ENCODE measurements at regions not wholly inside any gene's neighbourhood (a gene's known extent, or its start where the extent isn't known, plus 50 kb on each side); places are given as distances from the start of the nearest gene placed in this dataset.

DNA sequence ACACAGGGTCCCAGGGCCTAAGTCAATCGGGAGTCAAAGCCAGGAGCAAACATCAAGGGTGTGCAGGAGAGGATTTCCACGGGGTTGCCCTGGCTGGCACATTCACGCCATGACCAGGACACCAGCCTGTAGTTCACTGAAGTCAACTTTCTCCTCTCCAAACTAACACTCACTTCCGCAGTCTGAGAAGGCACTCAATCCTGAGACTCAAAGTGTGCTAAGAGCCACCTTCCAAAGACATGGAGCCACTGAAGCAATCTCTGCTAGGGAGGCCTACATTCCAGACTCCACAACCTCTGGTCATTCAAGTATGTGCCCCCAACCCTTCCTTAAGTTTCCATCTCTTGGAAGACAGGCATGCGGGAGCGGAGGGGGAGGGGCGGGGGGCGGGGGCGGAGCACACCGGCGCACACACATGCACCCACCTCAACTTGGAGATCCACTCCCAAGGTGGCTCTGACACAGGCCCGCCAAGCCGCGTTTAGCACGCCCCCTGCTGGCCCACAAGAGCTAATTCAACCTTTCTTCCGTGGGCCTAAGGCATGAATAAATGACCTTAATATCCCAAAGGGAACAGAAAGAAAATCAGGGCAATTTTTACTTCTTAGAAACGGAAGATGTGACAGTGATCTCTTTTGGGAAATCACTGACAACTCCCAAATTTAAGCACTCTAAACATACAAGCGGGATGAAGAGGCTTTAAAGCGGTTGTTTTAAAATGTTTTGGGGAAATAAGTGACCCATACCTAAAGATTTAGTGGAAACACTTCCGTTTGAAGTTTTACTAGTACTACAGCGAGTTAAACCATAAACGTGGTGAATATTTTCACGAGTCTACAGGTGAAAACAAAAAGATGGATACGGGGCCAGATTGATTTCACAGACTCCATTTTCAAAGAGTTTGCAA, 162.5 kb upstream of the CHRNA7 start:
- Histone ChIP-seq H3K9me3 (replicated peaks) (no peaks in the 10 kb centered on the region), H3K36me3 (no peaks in the 10 kb centered on the region), H3K27ac (no peak overlapping the region), H3K4me1 (no peaks in the 10 kb centered on the region), H3K27me3 (no peaks in the 10 kb centered on the region), H3K4me3 (no peak overlapping the region)
- DNase-seq: peak; percentile 50 to 76

DNA sequence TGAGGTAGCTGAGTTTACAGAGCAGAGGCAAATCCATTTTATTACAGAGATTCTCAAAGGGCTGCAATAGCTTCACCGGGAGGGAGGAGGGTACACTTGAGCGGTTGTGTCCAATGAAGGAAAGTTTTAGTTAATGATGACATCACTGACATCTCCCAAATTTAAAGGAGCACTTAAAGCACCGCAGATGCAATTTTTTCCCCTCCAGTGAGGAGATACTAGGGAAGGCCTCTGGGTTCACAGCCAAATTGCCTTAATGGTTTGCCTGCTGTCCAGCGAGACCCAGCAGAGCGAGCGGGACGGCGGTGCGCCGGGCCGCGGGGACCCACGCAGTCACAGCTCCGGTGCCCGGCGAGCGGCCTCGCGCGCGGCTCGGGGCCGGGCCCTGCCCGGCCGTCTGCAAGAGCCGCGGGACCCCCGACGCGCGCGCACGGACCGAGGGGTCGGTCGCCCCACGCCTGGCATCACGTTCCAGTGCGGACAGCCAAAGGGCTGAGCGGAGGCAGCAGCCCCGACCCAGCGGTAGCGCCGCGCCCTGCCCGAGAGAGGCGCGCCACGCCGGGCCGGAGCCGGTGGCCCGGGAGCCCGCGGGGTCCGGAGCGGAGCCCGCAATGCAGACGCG, 160.5 kb upstream of the CHRNA7 start:
- no peak for DNase-seq
- Histone ChIP-seq H3K4me1 (no peaks in the 10 kb centered on the region), H3K27me3 (no peaks in the 10 kb centered on the region), H3K9me3 (replicated peaks) (no peaks in the 10 kb centered on the region), H3K4me3 (no peak overlapping the region), H3K27ac (no peak overlapping the region), H3K36me3 (no peaks in the 10 kb centered on the region)

- H3K9me3 ChIP-seq (replicated peaks): no peaks in the 10 kb centered on the region
- DNase-seq: peak; percentile 89 to 90
- H3K36me3 ChIP-seq: no peaks in the 10 kb centered on the region
- H3K4me3 ChIP-seq: peak within 1 kb of the TSS; percentile 62
- no peaks in the 10 kb centered on the region for H3K4me1 ChIP-seq
- H3K27ac ChIP-seq: peak within 1 kb of the TSS; percentile 53
- H3K27me3 ChIP-seq: no peaks in the 10 kb centered on the region
These were observed 159.8 kb upstream of the CHRNA7 start, which contains the start of gene OTUD7A for GRCh38 chr15:31870328-31871165. Gene OTUD7A, minus strand, starts transcription at chr15:31870673.

- Histone ChIP-seq H3K36me3 (no peaks in the 10 kb centered on the region), H3K27ac (peak overlapping the region; percentile 53), H3K9me3 (replicated peaks) (no peaks in the 10 kb centered on the region), H3K27me3 (no peaks in the 10 kb centered on the region), H3K4me3 (peak overlapping the region; percentile 62), H3K4me1 (no peaks in the 10 kb centered on the region)
- no peak for DNase-seq
These were observed 159.0 kb upstream of the CHRNA7 start for GRCh38 chr15:31871166-31871886.

- no peaks in the 10 kb centered on the region for H3K4me1 ChIP-seq
- H3K27me3 ChIP-seq: no peaks in the 10 kb centered on the region
- H3K27ac ChIP-seq: no peak overlapping the region
- no peaks in the 10 kb centered on the region for H3K36me3 ChIP-seq
- no peak overlapping the region; the same call in 1 of the 2 replicates for H3K4me3 ChIP-seq
- DNase-seq: no peak
- no peaks in the 10 kb centered on the region for H3K9me3 ChIP-seq (replicated peaks)
These were observed 158.4 kb upstream of the CHRNA7 start for GRCh38 chr15:31871887-31872281.

- no peaks in the 10 kb centered on the region for H3K27me3 ChIP-seq
- H3K36me3 ChIP-seq: no peaks in the 10 kb centered on the region
- no peaks in the 10 kb centered on the region for H3K4me1 ChIP-seq
- H3K9me3 ChIP-seq (replicated peaks): no peaks in the 10 kb centered on the region
- DNase-seq: peak in 1 of 2 experiments; percentile 25
- no peak overlapping the region for H3K27ac ChIP-seq
- H3K4me3 ChIP-seq: no peak overlapping the region
These were observed 143.1 kb upstream of the CHRNA7 start for GRCh38 chr15:31887246-31887645.

DNA sequence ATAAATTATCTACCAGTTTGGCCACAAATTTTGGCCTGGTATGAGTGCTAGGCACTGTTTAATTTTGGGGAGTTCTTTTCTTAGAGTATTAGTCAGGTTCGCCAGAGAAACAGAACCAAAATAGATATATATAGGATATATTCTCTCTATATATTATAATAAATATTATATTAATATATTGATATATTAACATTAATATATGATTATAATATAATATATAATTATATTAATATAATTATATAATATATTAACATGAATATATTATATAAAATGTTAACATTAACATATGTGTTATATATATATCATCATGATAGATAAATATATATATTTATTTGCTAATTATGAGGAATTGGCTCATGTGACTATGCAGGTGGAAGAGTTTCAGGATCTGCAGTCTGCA, 137.8 kb upstream of the CHRNA7 start:
- H3K36me3 ChIP-seq: no peaks in the 10 kb centered on the region
- no peak overlapping the region for H3K27ac ChIP-seq
- no peak overlapping the region for H3K4me3 ChIP-seq
- H3K27me3 ChIP-seq: no peaks in the 10 kb centered on the region
- H3K9me3 ChIP-seq (replicated peaks): no peaks in the 10 kb centered on the region
- no peak for DNase-seq
- H3K4me1 ChIP-seq: no peaks in the 10 kb centered on the region

GRCh38 chr15:31893780-31894179, 136.5 kb upstream of the CHRNA7 start:
- H3K4me1 ChIP-seq: no peaks in the 10 kb centered on the region
- no peaks in the 10 kb centered on the region for H3K9me3 ChIP-seq (replicated peaks)
- no peak for DNase-seq
- H3K27me3 ChIP-seq: no peaks in the 10 kb centered on the region
- H3K36me3 ChIP-seq: no peaks in the 10 kb centered on the region
- no peak overlapping the region for H3K4me3 ChIP-seq
- H3K27ac ChIP-seq: no peak overlapping the region

DNA sequence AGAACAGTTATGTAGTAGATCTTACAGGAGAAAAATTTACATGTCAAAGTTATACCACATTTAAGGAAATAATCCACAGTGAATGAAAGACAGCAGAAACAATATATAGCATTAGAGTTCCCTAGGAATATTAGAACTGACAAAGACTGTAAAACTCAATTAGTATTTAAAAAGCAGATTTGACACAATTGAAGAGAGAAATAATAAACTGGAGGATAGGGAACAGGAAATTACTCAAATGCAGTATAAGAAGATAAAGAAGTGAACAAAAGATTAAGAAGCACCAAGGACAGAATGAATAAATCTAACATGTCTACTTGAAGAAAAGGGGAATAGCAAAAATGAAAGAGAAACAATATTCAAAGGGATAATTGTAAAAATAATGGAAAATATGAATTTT, 132.6 kb upstream of the CHRNA7 start:
- Histone ChIP-seq H3K27ac (no peak overlapping the region), H3K9me3 (replicated peaks) (no peaks in the 10 kb centered on the region), H3K27me3 (no peaks in the 10 kb centered on the region), H3K4me1 (no peaks in the 10 kb centered on the region), H3K4me3 (no peak overlapping the region), H3K36me3 (no peaks in the 10 kb centered on the region)
- DNase-seq: no peak

- Histone ChIP-seq H3K4me1 (no peaks in the 10 kb centered on the region), H3K36me3 (no peaks in the 10 kb centered on the region), H3K4me3 (no peak overlapping the region), H3K27me3 (no peaks in the 10 kb centered on the region), H3K27ac (no peak overlapping the region), H3K9me3 (replicated peaks) (no peaks in the 10 kb centered on the region)
- no peak for DNase-seq
These were observed 128.8 kb upstream of the CHRNA7 start for GRCh38 chr15:31901501-31901900.

GRCh38 chr15:31905054-31905453, 125.3 kb upstream of the CHRNA7 start:
- H3K27ac ChIP-seq: no peak overlapping the region
- H3K36me3 ChIP-seq: no peaks in the 10 kb centered on the region
- no peaks in the 10 kb centered on the region for H3K4me1 ChIP-seq
- DNase-seq: peak in 1 of 2 experiments; percentile 16
- H3K4me3 ChIP-seq: no peak overlapping the region
- H3K9me3 ChIP-seq (replicated peaks): no peaks in the 10 kb centered on the region
- H3K27me3 ChIP-seq: no peaks in the 10 kb centered on the region

DNA sequence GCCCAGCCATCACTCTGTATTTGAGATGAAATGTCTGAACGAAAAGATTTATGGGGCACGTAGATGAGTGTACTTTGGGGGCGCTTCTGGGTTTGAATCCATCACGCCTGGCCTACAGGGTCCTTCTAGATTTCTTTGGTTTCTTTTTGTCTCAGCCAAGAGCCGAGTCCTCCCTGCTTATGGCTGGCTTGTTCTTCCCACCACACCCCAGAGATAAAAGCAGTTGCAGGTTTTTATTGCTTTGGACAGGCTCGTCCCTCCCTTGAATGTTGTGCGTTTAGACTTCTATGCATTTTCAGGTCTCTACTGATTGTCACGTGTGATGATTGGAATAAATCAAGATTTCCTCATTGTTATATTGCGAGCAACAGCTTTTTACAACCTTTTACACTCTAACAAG, 104.8 kb upstream of the CHRNA7 start:
- no peaks in the 10 kb centered on the region for H3K9me3 ChIP-seq (replicated peaks)
- no peaks in the 10 kb centered on the region for H3K36me3 ChIP-seq
- H3K27ac ChIP-seq: no peak overlapping the region
- H3K4me1 ChIP-seq: no peaks in the 10 kb centered on the region
- no peak for DNase-seq
- H3K27me3 ChIP-seq: no peaks in the 10 kb centered on the region
- H3K4me3 ChIP-seq: no peak overlapping the region

GRCh38 chr15:31930967-31931366, 99.3 kb upstream of the CHRNA7 start:
- H3K4me1 ChIP-seq: peaks cover 23% of the 10 kb centered on the region
- no peak overlapping the region for H3K4me3 ChIP-seq
- H3K27ac ChIP-seq: no peak overlapping the region
- no peaks in the 10 kb centered on the region for H3K36me3 ChIP-seq
- peaks cover 3% of the 10 kb centered on the region; the same call in 1 of the 2 replicates for H3K27me3 ChIP-seq
- no peak for DNase-seq
- peaks cover 2% of the 10 kb centered on the region; the same call in 1 of the 2 replicates for H3K9me3 ChIP-seq (replicated peaks)

DNA sequence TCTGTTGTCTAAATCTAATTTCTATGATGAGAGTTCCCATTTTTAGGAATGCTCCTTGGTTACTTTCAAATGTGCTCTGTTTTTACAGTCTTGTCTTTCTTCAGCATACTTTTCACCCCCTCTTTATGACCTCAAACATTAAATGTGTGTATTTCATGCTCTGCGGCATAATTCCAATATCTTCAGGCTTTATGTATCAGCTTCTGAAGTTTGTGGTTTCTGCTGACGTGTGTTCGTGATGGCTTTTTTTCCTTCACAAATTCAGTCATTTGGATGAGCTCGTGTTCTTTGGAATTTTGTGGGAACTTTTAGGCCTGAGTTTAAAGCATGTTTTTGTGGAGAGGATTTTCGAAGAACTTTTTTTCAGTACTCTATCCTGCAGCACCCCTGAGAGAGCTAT, 97.7 kb upstream of the CHRNA7 start:
- peaks cover 23% of the 10 kb centered on the region for H3K4me1 ChIP-seq
- no peak for DNase-seq
- peaks cover 3% of the 10 kb centered on the region; the same call in 1 of the 2 replicates for H3K27me3 ChIP-seq
- H3K9me3 ChIP-seq (replicated peaks): peaks cover 2% of the 10 kb centered on the region; the same call in 1 of the 2 replicates
- no peaks in the 10 kb centered on the region for H3K36me3 ChIP-seq
- H3K4me3 ChIP-seq: no peak overlapping the region
- H3K27ac ChIP-seq: no peak overlapping the region
